Gastroesophageal sphincter (tissue), 4 donors: ENCODE measurements at regions not wholly inside any gene's neighbourhood (a gene's known extent, or its start where the extent isn't known, plus 50 kb on each side); places are given as distances from the start of the nearest gene placed in this dataset.

Source experiments
- ATAC-seq: fragments of 150-250 bp; one replicate; pipeline ENCODE4 v1.9.1; 2016; ENCODE audit warnings: mild to moderate bottlenecking, moderate library complexity
- H3K27ac ChIP-seq, 4 donors: fragments of 200-600 bp; sonication (generic) in 3 of 4; 1 replicate in 3 of 4; 2 replicates in 1 of 4; pipeline ENCODE4 v1.5.1; 2016 to 2019
- H3K27me3 ChIP-seq: fragments of 200-600 bp; sonication (generic); one replicate; pipeline ENCODE4 v1.5.1; 2019
- H3K36me3 ChIP-seq, 2 donors: fragments of 200-600 bp; sonication (generic); one replicate each; pipeline ENCODE4 v1.5.1; 2019; ENCODE audit warnings: control low read depth in 1 of 2
- H3K4me1 ChIP-seq, 3 donors: fragments of 200-600 bp; sonication (generic); 1 replicate in 2 of 3; 2 replicates in 1 of 3; pipeline ENCODE4 v1.5.1; 2016 to 2019; ENCODE audit warnings: control low read depth in 2 of 3
- H3K4me3 ChIP-seq, 2 donors: fragments of 200-600 bp; sonication (generic); one replicate each; pipeline ENCODE4 v1.5.1; 2019; ENCODE audit warnings: mild to moderate bottlenecking in 1 of 2, moderate library complexity in 1 of 2
- H3K9me3 ChIP-seq, 3 donors: fragments of 200-600 bp; sonication (generic); one replicate each; pipeline ENCODE4 v1.5.1; 2017 to 2019; ENCODE audit warnings: control low read depth in 2 of 3
- CTCF ChIP-seq, 4 experiments: fragments of 200-600 bp in 2 of 4; fragments of 450-650 bp in 2 of 4; sonication (generic) in 1 of 4; IDR thresholded peaks; one replicate each; pipeline ENCODE4 v1.5.1; 2017 to 2019; ENCODE audit warnings: antibody characterized with exemption in 4 of 4, mild to moderate bottlenecking in 2 of 4, moderate library complexity in 2 of 4
- EP300 ChIP-seq: sonication (generic); formaldehyde crosslinking; IDR thresholded peaks from one replicate; pipeline ENCODE4 v1.6.1; 2017; ENCODE audit warnings: antibody characterized with exemption, mild to moderate bottlenecking
- POLR2A ChIP-seq, 2 donors: fragments of 450-650 bp; IDR thresholded peaks; one replicate each; pipeline ENCODE4 v1.6.1; 2017; ENCODE audit warnings: antibody characterized with exemption in 2 of 2, mild to moderate bottlenecking in 2 of 2, moderate library complexity in 1 of 2
- POLR2AphosphoS5 ChIP-seq: sonication (generic); formaldehyde crosslinking; IDR thresholded peaks from one replicate; pipeline ENCODE4 v1.6.1; 2017; ENCODE audit warnings: antibody characterized with exemption
- whole genome bisulfite sequencing, 2 donors: methylation state at CpG; one replicate each; pipeline ENCODE4 v1.1.5; 2018; ENCODE audit warnings: low coverage in 1 of 2; 5-methylcytosine and 5-hydroxymethylcytosine counted together

GRCh38 chr5:112063856-112064255, 306.9 kb upstream of the NREP start:
- no peak for ATAC-seq
- Histone ChIP-seq H3K9me3 (no peaks in the 10 kb centered on the region), H3K36me3 (no peaks in the 10 kb centered on the region), H3K4me3 (no peak overlapping the region), H3K27ac (no peak overlapping the region), H3K27me3 (no peaks in the 10 kb centered on the region), H3K4me1 (no peaks in the 10 kb centered on the region)
- 100% methylated on average over 1 of the region's 1 CpG for WGBS, 2 donors
- TF ChIP-seq EP300 (no peak), POLR2A (IDR thresholded peaks at IDR 0.05) (no peak), CTCF (IDR thresholded peaks at IDR 0.05) (no peak), POLR2AphosphoS5 (no peak)

GRCh38 chr5:112063191-112063590, 306.2 kb upstream of the NREP start:
- no peak for ATAC-seq
- H3K9me3 ChIP-seq, result no peaks in the 10 kb centered on the region
- WGBS, 2 donors, result 80 to 89% methylated on average over 2 of the region's 2 CpGs

GRCh38 chr5:112062181-112062580, 305.2 kb upstream of the NREP start:
- ATAC-seq, result no peak
- Histone ChIP-seq H3K27ac (no peak overlapping the region), H3K36me3 (no peaks in the 10 kb centered on the region), H3K4me1 (no peaks in the 10 kb centered on the region), H3K9me3 (no peaks in the 10 kb centered on the region), H3K4me3 (no peak overlapping the region), H3K27me3 (no peaks in the 10 kb centered on the region)
- 77 to 100% methylated on average over 1 to 2 of the region's 2 CpGs for WGBS, 2 donors
- TF ChIP-seq CTCF (IDR thresholded peaks at IDR 0.05), result no peak

More at GRCh38 chr5:112063191-112063590, 306.2 kb upstream of the NREP start:
- no peak for TF ChIP-seq EP300
- TF ChIP-seq POLR2A (IDR thresholded peaks at IDR 0.05), result no peak
- Histone ChIP-seq H3K4me3 (no peak overlapping the region), H3K36me3 (no peaks in the 10 kb centered on the region), H3K27ac (no peak overlapping the region), H3K27me3 (no peaks in the 10 kb centered on the region), H3K4me1 (no peaks in the 10 kb centered on the region)

DNA sequence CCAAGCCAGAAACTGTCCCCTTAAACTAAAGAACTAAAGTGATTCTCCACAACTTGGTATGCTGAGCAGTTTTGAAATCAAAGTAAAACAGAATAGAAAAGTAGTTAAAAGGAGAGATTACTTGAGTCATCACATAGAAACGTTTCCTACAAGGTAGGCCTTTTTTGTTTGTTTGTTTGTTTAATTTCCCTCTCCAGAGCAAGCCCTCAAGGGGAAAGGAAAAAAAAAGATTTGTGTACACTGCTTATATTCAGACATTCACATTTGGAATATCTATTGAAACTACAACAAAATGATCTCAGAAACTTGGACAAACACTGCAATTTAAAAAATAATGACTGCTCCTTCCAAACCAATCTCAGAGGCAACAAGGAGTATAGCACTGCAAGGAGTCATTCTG, 304.7 kb upstream of the NREP start:
- Histone ChIP-seq H3K27ac (no peak overlapping the region), H3K9me3 (peaks cover 0 to under 1% (median 0%) of the 10 kb centered on the region in 3 donors), H3K4me3 (no peak overlapping the region), H3K27me3 (no peaks in the 10 kb centered on the region), H3K36me3 (no peaks in the 10 kb centered on the region), H3K4me1 (no peaks in the 10 kb centered on the region)
- WGBS, 2 donors, result 39 to 40% methylated on average over 1 of the region's 1 CpG
- TF ChIP-seq POLR2A (IDR thresholded peaks at IDR 0.05) (no peak), POLR2AphosphoS5 (no peak), EP300 (no peak), CTCF (IDR thresholded peaks at IDR 0.05) (no peak)
- no peak for ATAC-seq

DNA sequence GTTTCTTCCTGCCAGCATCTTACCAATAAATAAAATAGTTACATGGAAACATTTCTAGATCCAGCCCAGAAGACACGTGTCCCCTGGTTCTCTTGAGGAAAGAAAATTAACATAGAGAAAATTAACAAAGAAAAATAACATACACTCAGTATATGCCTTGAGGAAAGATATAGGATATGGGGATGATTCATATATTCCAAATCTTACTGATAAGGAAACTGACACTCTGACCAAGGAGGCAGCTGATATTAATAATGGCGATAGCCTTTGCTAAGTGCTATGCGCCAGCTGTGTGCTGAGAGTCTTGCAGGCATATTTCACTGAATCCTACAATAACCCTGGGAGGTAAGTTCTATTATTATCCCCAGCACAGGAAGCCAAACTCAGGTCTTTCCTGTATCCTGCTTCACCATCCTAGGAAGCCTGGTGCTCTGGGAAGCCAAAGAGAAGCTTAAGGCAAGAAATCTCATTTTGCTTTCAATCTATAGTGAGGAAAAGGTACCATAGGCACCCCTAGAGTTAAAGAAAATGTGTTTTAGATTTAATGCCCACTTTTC, 302.7 kb upstream of the NREP start:
- Histone ChIP-seq H3K9me3 (peaks cover 0 to 9% (median 0%) of the 10 kb centered on the region in 3 donors), H3K36me3 (no peaks in the 10 kb centered on the region), H3K4me3 (no peak overlapping the region), H3K27me3 (no peaks in the 10 kb centered on the region), H3K27ac (no peak overlapping the region), H3K4me1 (no peaks in the 10 kb centered on the region)
- no peak for TF ChIP-seq EP300
- TF ChIP-seq POLR2A (IDR thresholded peaks at IDR 0.05), result no peak
- no peak for TF ChIP-seq POLR2AphosphoS5
- no peak for TF ChIP-seq CTCF (IDR thresholded peaks at IDR 0.05)
- ATAC-seq, result no peak
- 79 to 89% methylated on average over 3 of the region's 3 CpGs for WGBS, 2 donors
